GM21447 (cell line): ENCODE measurements at regions not wholly inside any gene's neighbourhood (a gene's known extent, or its start where the extent isn't known, plus 50 kb on each side); places are given as distances from the start of the nearest gene placed in this dataset.

Experiments
- ATAC-seq: cut with Tn5 transposase; IDR thresholded peaks from one replicate; pipeline ENCODE4 v1.9.1; 2021; ENCODE audit not compliant: unreplicated experiment

- peak; percentile 68 for ATAC-seq
Measured at GRCh38 chr18:76686737-76687231, 135.6 kb upstream of the ZNF236 start.

- no peak for ATAC-seq
Measured at GRCh38 chr18:76685860-76686259, 136.5 kb upstream of the ZNF236 start.

- no peak for ATAC-seq
Measured at GRCh38 chr18:76685402-76685801, 137.0 kb upstream of the ZNF236 start.

- no peak for ATAC-seq
Measured at GRCh38 chr18:76684265-76684664, 138.1 kb upstream of the ZNF236 start.

GRCh38 chr18:76679945-76680344 lies 142.4 kb upstream of the ZNF236 start:
- ATAC-seq = no peak

- ATAC-seq = no peak
Measured at GRCh38 chr18:76679259-76679658, 143.1 kb upstream of the ZNF236 start.

GRCh38 chr18:76678248-76678647 lies 144.1 kb upstream of the ZNF236 start:
- ATAC-seq = no peak

- ATAC-seq = no peak
Measured at GRCh38 chr18:76674596-76674995, 147.8 kb upstream of the ZNF236 start.

GRCh38 chr18:76673281-76674185 lies 148.8 kb upstream of the ZNF236 start:
- ATAC-seq = no peak

GRCh38 chr18:76672627-76673026 lies 149.7 kb upstream of the ZNF236 start:
- no peak for ATAC-seq

GRCh38 chr18:76670564-76671288 lies 151.6 kb upstream of the ZNF236 start:
- no peak for ATAC-seq

GRCh38 chr18:76668546-76668945 lies 153.8 kb upstream of the ZNF236 start:
- no peak for ATAC-seq

- ATAC-seq = no peak
Measured at GRCh38 chr18:76668119-76668518, 154.2 kb upstream of the ZNF236 start.

GRCh38 chr18:76667603-76668002 lies 154.8 kb upstream of the ZNF236 start:
- no peak for ATAC-seq

- no peak for ATAC-seq
Measured at GRCh38 chr18:76662626-76663025, 159.7 kb upstream of the ZNF236 start.

- no peak for ATAC-seq
Measured at GRCh38 chr18:76660571-76661192, 161.7 kb upstream of the ZNF236 start.

- peak; percentile 58 for ATAC-seq
Measured at GRCh38 chr18:76658627-76659026, 163.6 kb upstream of the ZNF516 start.

- no peak for ATAC-seq
Measured at GRCh38 chr18:76657911-76658470, 162.9 kb upstream of the ZNF516 start.

GRCh38 chr18:76656925-76657827 lies 162.1 kb upstream of the ZNF516 start:
- ATAC-seq = no peak

GRCh38 chr18:76654577-76654976 lies 159.5 kb upstream of the ZNF516 start:
- ATAC-seq = no peak
